A549 (cell line): ENCODE measurements at regions not wholly inside any gene's neighbourhood (a gene's known extent, or its start where the extent isn't known, plus 50 kb on each side); places are given as distances from the start of the nearest gene placed in this dataset.

Experiments
- ATAC-seq, 2 experiments: fragments of 200-7000 bp in 1 of 2; fragments of >200 bp in 1 of 2; cut with Nextera tagmentation in 1 of 2; cut with Tn5 transposase in 1 of 2; 3 replicates each; pipeline versions ENCODE4 v1.8.0 to v1.9.1; 2018 to 2020; ENCODE audit warnings: mild to moderate bottlenecking in 1 of 2, moderate library complexity in 1 of 2
- CTCF ChIA-PET: fragments of 300-600 bp; sonication (Branson Sonifier 250); formaldehyde crosslinking; extraction: SDS; loops from one replicate; lab custom pipeline; 2021; ENCODE audit warnings: antibody characterized with exemption, inconsistent platforms; lab: Yijun Ruan, JAX
- POLR2A ChIA-PET: fragments of 350-600 bp; formaldehyde crosslinking; extraction: SDS; loops from one replicate; lab custom pipeline; 2021; ENCODE audit warnings: antibody characterized with exemption, inconsistent platforms; lab: Yijun Ruan, JAX
- DNase-seq, 2 experiments: peaks; one replicate each; pipeline versions ENCODE4 v3.0.0 to v3.0.0-alpha.2; 2011 to 2016; ENCODE audit warnings: low read depth in 1 of 2, low spot score in 1 of 2
- FAIRE-seq: peaks from 2 replicates; lab custom pipeline; 2011; peaks lifted over from hg19 to GRCh38; lab: Jason Lieb, UNC
- H3K27ac ChIP-seq, 2 experiments: fragments of >200 bp; sonication (Bioruptor Twin); formaldehyde crosslinking; 3 replicates each; pipeline ENCODE4 v1.5.1; 2016 to 2017
- H3K4me1 ChIP-seq: fragments of >200 bp; sonication (Bioruptor Twin); formaldehyde crosslinking; 3 replicates; pipeline ENCODE4 v1.6.1; 2016
- H3K4me2 ChIP-seq: fragments of >200 bp; sonication (Bioruptor Twin); formaldehyde crosslinking; 3 replicates; pipeline ENCODE4 v1.6.1; 2016
- H3K4me3 ChIP-seq: fragments of >200 bp; sonication (Bioruptor Twin); formaldehyde crosslinking; 3 replicates; pipeline ENCODE4 v1.5.1; 2016
- H3K9me3 ChIP-seq: fragments of >200 bp; sonication (Bioruptor Twin); formaldehyde crosslinking; 3 replicates; pipeline ENCODE4 v1.6.1; 2016
- BHLHE40 ChIP-seq: IDR thresholded peaks from 2 replicates; pipeline ENCODE4 v1.6.1; 2012; ENCODE audit warnings: low read depth, low read length, inconsistent platforms
- CBX8 ChIP-seq: fragments of 200-600 bp; sonication (generic); IDR thresholded peaks from 2 replicates; pipeline ENCODE4 v1.6.1; 2016
- EHF ChIP-seq: fragments of 250-450 bp; sonication (Bioruptor Pico); IDR thresholded peaks from 2 replicates; pipeline ENCODE4 v1.5.0; 2020; ENCODE audit warnings: mild to moderate bottlenecking
- EHMT2 ChIP-seq: fragments of 200-600 bp; sonication (generic); IDR thresholded peaks from 2 replicates; pipeline ENCODE4 v1.6.1; 2016; ENCODE audit warnings: antibody characterized with exemption, low read depth, mild to moderate bottlenecking, moderate library complexity
- EP300 ChIP-seq, 2 experiments: fragments of >200 bp; sonication (Bioruptor Twin); formaldehyde crosslinking; IDR thresholded peaks; 2 replicates in 1 of 2; 3 replicates in 1 of 2; pipeline ENCODE4 v1.6.1; 2016 to 2017
- ESRRA ChIP-seq: fragments of 150-350 bp; IDR thresholded peaks from 2 replicates; pipeline ENCODE4 v1.6.1; 2014; ENCODE audit warnings: mild to moderate bottlenecking, low read length, borderline replicate concordance
- GATA3 ChIP-seq: IDR thresholded peaks from 2 replicates; pipeline ENCODE4 v1.6.1; 2012; ENCODE audit warnings: borderline replicate concordance
- HDAC2 ChIP-seq: fragments of 200-600 bp; sonication (generic); IDR thresholded peaks from 2 replicates; pipeline ENCODE4 v1.6.1; 2016
- HOXA7 ChIP-seq: fragments of 250-450 bp; sonication (Bioruptor Pico); IDR thresholded peaks from 2 replicates; pipeline ENCODE4 v1.5.0; 2020; ENCODE audit warnings: mild to moderate bottlenecking, moderate library complexity
- HOXB5 ChIP-seq: fragments of 250-450 bp; sonication (Bioruptor Pico); IDR thresholded peaks from 2 replicates; pipeline ENCODE4 v1.5.0; 2020; ENCODE audit warnings: mild to moderate bottlenecking, moderate library complexity
- JUN ChIP-seq, 2 experiments: fragments of >200 bp; sonication (Bioruptor Twin); formaldehyde crosslinking; IDR thresholded peaks; 2 replicates in 1 of 2; 3 replicates in 1 of 2; pipeline ENCODE4 v1.6.1; 2016 to 2017
- KDM1A ChIP-seq: fragments of 200-600 bp; sonication (generic); IDR thresholded peaks from 2 replicates; pipeline ENCODE4 v1.6.1; 2016; ENCODE audit warnings: low read depth, mild to moderate bottlenecking
- KDM5A ChIP-seq: fragments of 200-600 bp; sonication (generic); IDR thresholded peaks from 2 replicates; pipeline ENCODE4 v1.6.1; 2016; ENCODE audit warnings: antibody characterized with exemption, mild to moderate bottlenecking
- MAFK ChIP-seq: fragments of 450-650 bp; IDR thresholded peaks from 2 replicates; pipeline ENCODE4 v1.6.1; 2014; ENCODE audit not compliant: partially characterized antibody
- MAZ ChIP-seq: fragments of 150-350 bp; IDR thresholded peaks from 2 replicates; pipeline ENCODE4 v1.6.1; 2014; ENCODE audit warnings: antibody characterized with exemption, low read depth, low read length, borderline replicate concordance
- MYC ChIP-seq: IDR thresholded peaks from 2 replicates; pipeline ENCODE4 v1.6.1; 2012; ENCODE audit warnings: mild to moderate bottlenecking, inconsistent platforms, low read length, improper control_type of control experiment, borderline replicate concordance
- NR3C1 ChIP-seq: fragments of >200 bp; sonication (Bioruptor Twin); formaldehyde crosslinking; IDR thresholded peaks from 3 replicates; pipeline ENCODE4 v1.6.1; 2017
- RAD21 ChIP-seq, 2 experiments: fragments of >200 bp in 1 of 2; sonication (Bioruptor Twin) in 1 of 2; formaldehyde crosslinking in 1 of 2; IDR thresholded peaks in 1 of 2; conservative IDR thresholded peaks in 1 of 2; 2 replicates in 1 of 2; 3 replicates in 1 of 2; pipeline ENCODE4 v1.6.1; 2012 to 2018; ENCODE audit warnings: inconsistent platforms in 1 of 2
- RARB ChIP-seq: fragments of 250-450 bp; sonication (Bioruptor Pico); IDR thresholded peaks from 2 replicates; pipeline ENCODE4 v1.8.0; 2021; ENCODE audit warnings: mild to moderate bottlenecking, moderate library complexity
- RCOR1 ChIP-seq: fragments of 150-350 bp; IDR thresholded peaks from 2 replicates; pipeline ENCODE4 v1.6.1; 2014; ENCODE audit warnings: antibody characterized with exemption, low read length, low read depth
- RFX5 ChIP-seq: fragments of 450-650 bp; IDR thresholded peaks from 2 replicates; pipeline ENCODE4 v1.7.1; 2014; ENCODE audit warnings: antibody characterized with exemption, mild to moderate bottlenecking, moderate library complexity
- SMC3 ChIP-seq: fragments of >200 bp; sonication (Bioruptor Twin); formaldehyde crosslinking; IDR thresholded peaks from 3 replicates; pipeline ENCODE4 v1.6.1; 2018; ENCODE audit warnings: inconsistent platforms
- ZNF302 ChIP-seq: fragments of 250-450 bp; sonication (Bioruptor Pico); IDR thresholded peaks from 2 replicates; pipeline ENCODE4 v1.9.0; 2021; ENCODE audit warnings: inconsistent platforms, mild to moderate bottlenecking, moderate library complexity
- ZSCAN20 ChIP-seq: fragments of 250-450 bp; sonication (Bioruptor Pico); IDR thresholded peaks from 2 replicates; pipeline ENCODE4 v1.8.0; 2022; ENCODE audit warnings: mild to moderate bottlenecking, moderate library complexity
- WGBS: methylation state at CpG from one replicate; pipeline ENCODE4 v1.1.6; 2017; ENCODE audit errors: missing lambda C conversion rate; 5-methylcytosine and 5-hydroxymethylcytosine counted together
- TF ChIP-seq, protein P1 (sequence below): fragments of 200-600 bp; sonication (generic); IDR thresholded peaks from 2 replicates; pipeline ENCODE4 v1.6.1; 2016; ENCODE audit warnings: antibody characterized with exemption, mild to moderate bottlenecking, moderate library complexity
- TF ChIP-seq, protein P2 (sequence below): fragments of >200 bp; sonication (Bioruptor Twin); formaldehyde crosslinking; IDR thresholded peaks from 2 replicates; pipeline ENCODE4 v1.6.1; 2016
- TF ChIP-seq, protein P3 (sequence below): fragments of 150-350 bp; IDR thresholded peaks from 2 replicates; pipeline ENCODE4 v1.6.1; 2014; ENCODE audit warnings: low read depth, mild to moderate bottlenecking, low read length
- TF ChIP-seq, protein P4 (sequence below): fragments of >200 bp; sonication (Bioruptor Twin); formaldehyde crosslinking; IDR thresholded peaks from 3 replicates; pipeline ENCODE4 v1.6.1; 2016

DNA sequence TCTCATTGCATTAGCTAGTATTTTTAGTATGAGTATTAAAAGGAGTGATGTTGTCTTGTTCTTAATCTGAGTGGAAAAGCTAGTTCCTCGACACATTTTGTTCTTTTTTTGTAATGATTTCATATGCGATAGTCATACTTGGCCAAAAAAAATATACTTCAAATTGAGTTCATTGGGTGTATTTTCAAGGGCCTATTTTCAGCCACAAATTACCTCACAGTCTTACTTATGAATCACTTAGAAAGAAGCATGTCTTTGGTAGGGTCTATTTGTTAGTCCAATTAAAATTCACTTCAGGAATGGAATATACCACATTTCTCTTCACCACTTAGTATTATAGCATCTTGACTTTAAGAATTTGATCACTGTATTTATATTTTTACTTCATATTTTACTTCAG lies 337.2 kb downstream of the CDH11 start:
- H3K27ac ChIP-seq: no peak overlapping the region
- ChIA-PET POLR2A (no interaction called here), CTCF (interaction anchor here (1.2 kb wide), 1 partner anchor 33 kb away, joined by 3 read pairs; no protein-coding TSS in a partner anchor)
- H3K4me3 ChIP-seq: no peak overlapping the region
- H3K4me1 ChIP-seq: no peaks in the 10 kb centered on the region
- no peak for ATAC-seq
- H3K4me2 ChIP-seq: no peak overlapping the region
- 20% methylated on average over 2 of the region's 2 CpGs for WGBS
- no peak for FAIRE-seq
- no peak for DNase-seq
- no peaks in the 10 kb centered on the region; the same call in 2 of the 3 replicates for H3K9me3 ChIP-seq
- TF ChIP-seq RCOR1 (no peak), ESRRA (no peak)
- TF ChIP-seq, all 56 proteins: peak for 0

DNA sequence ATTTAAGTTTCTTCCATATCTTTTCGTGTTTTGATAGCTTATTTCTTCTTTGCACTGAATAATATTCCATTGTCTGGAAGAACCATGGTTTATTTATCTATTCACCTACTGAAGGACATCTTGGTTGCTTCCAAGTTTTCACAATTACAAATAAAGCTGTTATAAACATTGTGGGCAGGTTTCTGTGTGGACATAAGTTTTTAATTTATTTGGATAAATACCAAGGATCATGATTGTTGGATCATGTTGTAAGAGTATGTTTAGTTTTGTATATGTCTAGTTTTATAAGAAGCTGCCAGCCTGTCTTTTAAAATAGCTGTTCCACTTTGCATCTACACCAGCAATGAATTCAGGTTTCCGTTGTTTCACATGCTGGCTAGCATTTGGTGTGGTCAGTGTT lies 339.4 kb downstream of the CDH11 start:
- H3K4me3 ChIP-seq: no peak overlapping the region
- H3K27ac ChIP-seq: no peak overlapping the region
- FAIRE-seq: no peak
- 6% methylated on average over 2 of the region's 2 CpGs for WGBS
- no peak for ATAC-seq
- CTCF ChIA-PET: no interaction called here
- no peaks in the 10 kb centered on the region for H3K4me1 ChIP-seq
- no peak overlapping the region for H3K4me2 ChIP-seq
- TF ChIP-seq RFX5 (no peak), KDM5A (no peak), GATA3 (no peak), KDM1A (no peak), ZSCAN20 (CRISPR knock-in tag) (no peak), RAD21 (conservative IDR thresholded peaks at IDR 0.05 in 1 of 2, IDR thresholded peaks at IDR 0.05 in 1 of 2) (no peak), HOXA7 (CRISPR knock-in tag) (no peak), ZNF302 (CRISPR knock-in tag) (no peak), HDAC2 (no peak), JUN (IDR thresholded peaks at IDR 0.05) (no peak), CBX8 (no peak), MAFK (no peak)
- TF ChIP-seq, protein P1, sequence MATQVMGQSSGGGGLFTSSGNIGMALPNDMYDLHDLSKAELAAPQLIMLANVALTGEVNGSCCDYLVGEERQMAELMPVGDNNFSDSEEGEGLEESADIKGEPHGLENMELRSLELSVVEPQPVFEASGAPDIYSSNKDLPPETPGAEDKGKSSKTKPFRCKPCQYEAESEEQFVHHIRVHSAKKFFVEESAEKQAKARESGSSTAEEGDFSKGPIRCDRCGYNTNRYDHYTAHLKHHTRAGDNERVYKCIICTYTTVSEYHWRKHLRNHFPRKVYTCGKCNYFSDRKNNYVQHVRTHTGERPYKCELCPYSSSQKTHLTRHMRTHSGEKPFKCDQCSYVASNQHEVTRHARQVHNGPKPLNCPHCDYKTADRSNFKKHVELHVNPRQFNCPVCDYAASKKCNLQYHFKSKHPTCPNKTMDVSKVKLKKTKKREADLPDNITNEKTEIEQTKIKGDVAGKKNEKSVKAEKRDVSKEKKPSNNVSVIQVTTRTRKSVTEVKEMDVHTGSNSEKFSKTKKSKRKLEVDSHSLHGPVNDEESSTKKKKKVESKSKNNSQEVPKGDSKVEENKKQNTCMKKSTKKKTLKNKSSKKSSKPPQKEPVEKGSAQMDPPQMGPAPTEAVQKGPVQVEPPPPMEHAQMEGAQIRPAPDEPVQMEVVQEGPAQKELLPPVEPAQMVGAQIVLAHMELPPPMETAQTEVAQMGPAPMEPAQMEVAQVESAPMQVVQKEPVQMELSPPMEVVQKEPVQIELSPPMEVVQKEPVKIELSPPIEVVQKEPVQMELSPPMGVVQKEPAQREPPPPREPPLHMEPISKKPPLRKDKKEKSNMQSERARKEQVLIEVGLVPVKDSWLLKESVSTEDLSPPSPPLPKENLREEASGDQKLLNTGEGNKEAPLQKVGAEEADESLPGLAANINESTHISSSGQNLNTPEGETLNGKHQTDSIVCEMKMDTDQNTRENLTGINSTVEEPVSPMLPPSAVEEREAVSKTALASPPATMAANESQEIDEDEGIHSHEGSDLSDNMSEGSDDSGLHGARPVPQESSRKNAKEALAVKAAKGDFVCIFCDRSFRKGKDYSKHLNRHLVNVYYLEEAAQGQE: no peak
- no peaks in the 10 kb centered on the region for H3K9me3 ChIP-seq
- no peak for DNase-seq
- POLR2A ChIA-PET: no interaction called here

DNA sequence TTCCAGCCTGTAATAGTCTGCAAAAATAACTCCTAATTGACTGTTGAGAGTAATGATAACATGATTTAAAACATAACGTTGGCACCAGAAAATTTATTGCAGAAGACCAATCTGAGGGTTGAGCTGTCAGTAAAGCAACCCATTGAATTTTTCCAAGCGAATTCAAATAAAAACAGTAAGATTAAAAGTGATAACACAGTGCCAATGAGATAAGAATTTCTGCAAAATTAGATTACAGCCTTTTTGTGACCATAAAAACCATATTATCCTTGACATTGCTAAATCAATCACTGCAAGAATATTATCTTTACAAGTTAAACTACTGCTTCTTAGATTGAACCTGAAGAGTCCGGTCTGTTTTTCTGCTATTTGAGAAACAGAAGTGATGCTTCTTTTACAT lies 341.4 kb downstream of the CDH11 start:
- ATAC-seq (no peak), FAIRE-seq (no peak), DNase-seq (no peak)
- ChIA-PET CTCF (no interaction called here), POLR2A (no interaction called here)
- H3K9me3 ChIP-seq: no peaks in the 10 kb centered on the region; the same call in 2 of the 3 replicates
- no peak overlapping the region for H3K4me2 ChIP-seq
- TF ChIP-seq GATA3 (no peak), EHMT2 (no peak), EHF (CRISPR knock-in tag) (no peak), BHLHE40 (no peak), KDM1A (no peak), RFX5 (no peak), EP300 (IDR thresholded peaks at IDR 0.05) (no peak), SMC3 (no peak), MAZ (no peak), RARB (CRISPR knock-in tag) (no peak), HOXA7 (CRISPR knock-in tag) (no peak), NR3C1 (no peak), HOXB5 (CRISPR knock-in tag) (no peak), MYC (no peak)
- TF ChIP-seq, protein P2, sequence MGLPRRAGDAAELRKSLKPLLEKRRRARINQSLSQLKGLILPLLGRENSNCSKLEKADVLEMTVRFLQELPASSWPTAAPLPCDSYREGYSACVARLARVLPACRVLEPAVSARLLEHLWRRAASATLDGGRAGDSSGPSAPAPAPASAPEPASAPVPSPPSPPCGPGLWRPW: no peak
- TF ChIP-seq, protein P3, sequence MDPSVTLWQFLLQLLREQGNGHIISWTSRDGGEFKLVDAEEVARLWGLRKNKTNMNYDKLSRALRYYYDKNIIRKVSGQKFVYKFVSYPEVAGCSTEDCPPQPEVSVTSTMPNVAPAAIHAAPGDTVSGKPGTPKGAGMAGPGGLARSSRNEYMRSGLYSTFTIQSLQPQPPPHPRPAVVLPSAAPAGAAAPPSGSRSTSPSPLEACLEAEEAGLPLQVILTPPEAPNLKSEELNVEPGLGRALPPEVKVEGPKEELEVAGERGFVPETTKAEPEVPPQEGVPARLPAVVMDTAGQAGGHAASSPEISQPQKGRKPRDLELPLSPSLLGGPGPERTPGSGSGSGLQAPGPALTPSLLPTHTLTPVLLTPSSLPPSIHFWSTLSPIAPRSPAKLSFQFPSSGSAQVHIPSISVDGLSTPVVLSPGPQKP: no peak
- TF ChIP-seq, protein P4, sequence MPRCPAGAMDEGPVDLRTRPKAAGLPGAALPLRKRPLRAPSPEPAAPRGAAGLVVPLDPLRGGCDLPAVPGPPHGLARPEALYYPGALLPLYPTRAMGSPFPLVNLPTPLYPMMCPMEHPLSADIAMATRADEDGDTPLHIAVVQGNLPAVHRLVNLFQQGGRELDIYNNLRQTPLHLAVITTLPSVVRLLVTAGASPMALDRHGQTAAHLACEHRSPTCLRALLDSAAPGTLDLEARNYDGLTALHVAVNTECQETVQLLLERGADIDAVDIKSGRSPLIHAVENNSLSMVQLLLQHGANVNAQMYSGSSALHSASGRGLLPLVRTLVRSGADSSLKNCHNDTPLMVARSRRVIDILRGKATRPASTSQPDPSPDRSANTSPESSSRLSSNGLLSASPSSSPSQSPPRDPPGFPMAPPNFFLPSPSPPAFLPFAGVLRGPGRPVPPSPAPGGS: no peak
- H3K4me3 ChIP-seq: no peak overlapping the region
- WGBS: 2% methylated on average over 3 of the region's 3 CpGs
- H3K4me1 ChIP-seq: no peaks in the 10 kb centered on the region
- no peak overlapping the region for H3K27ac ChIP-seq
